AG04449 (cell line): ENCODE measurements at regions not wholly inside any gene's neighbourhood (a gene's known extent, or its start where the extent isn't known, plus 50 kb on each side); places are given as distances from the start of the nearest gene placed in this dataset.

Experiments used
- CTCF ChIA-PET: fragments of 350-600 bp; formaldehyde crosslinking; extraction: SDS; loops from one replicate; lab custom pipeline; 2021; ENCODE audit warnings: antibody characterized with exemption; lab: Yijun Ruan, JAX
- POLR2A ChIA-PET: fragments of 400-600, 350-600 bp; formaldehyde crosslinking; extraction: SDS; loops from one replicate; lab custom pipeline; 2020; ENCODE audit warnings: antibody characterized with exemption, inconsistent platforms; lab: Yijun Ruan, JAX
- DNase-seq: peaks from one replicate; pipeline ENCODE4 v3.0.0-alpha.2; 2010; ENCODE audit warnings: low read depth, low spot score
- H3K4me3 ChIP-seq: 2 replicates; pipeline ENCODE4 v1.5.1; 2011; ENCODE audit warnings: low read depth, mild to moderate bottlenecking, control low read depth, low read length
- TF ChIP-seq, protein P1 (sequence below): IDR thresholded peaks from one replicate; pipeline ENCODE4 v1.5.1; 2011; ENCODE audit warnings: mild to moderate bottlenecking, moderate library complexity, low read length, control low read depth, inconsistent platforms; ENCODE audit not compliant: insufficient read depth; ENCODE audit errors: missing control alignments

DNA sequence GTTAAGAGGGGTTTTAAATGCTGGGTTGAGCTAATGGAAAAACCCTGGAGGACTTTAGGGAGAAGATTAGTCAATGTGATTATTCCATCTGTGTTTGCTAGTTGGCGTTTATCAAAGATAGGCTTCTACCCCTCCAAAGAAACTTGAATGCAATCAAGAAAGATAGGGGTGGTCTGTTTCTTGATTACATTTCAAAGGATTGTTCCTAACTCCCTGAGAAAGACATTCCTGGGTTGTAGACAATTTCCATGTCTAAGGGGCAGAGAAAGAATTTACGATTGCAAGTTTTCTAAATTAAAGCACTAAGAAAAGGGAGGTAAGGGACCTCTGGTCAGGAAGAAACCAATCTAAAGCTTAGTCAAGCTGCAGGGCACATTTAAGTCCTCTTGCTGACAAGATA lies 2268.7 kb downstream of the LRRC4C start:
- ChIA-PET POLR2A (no interaction called here), CTCF (no interaction called here)
- no peak for DNase-seq
- TF ChIP-seq, protein P1, sequence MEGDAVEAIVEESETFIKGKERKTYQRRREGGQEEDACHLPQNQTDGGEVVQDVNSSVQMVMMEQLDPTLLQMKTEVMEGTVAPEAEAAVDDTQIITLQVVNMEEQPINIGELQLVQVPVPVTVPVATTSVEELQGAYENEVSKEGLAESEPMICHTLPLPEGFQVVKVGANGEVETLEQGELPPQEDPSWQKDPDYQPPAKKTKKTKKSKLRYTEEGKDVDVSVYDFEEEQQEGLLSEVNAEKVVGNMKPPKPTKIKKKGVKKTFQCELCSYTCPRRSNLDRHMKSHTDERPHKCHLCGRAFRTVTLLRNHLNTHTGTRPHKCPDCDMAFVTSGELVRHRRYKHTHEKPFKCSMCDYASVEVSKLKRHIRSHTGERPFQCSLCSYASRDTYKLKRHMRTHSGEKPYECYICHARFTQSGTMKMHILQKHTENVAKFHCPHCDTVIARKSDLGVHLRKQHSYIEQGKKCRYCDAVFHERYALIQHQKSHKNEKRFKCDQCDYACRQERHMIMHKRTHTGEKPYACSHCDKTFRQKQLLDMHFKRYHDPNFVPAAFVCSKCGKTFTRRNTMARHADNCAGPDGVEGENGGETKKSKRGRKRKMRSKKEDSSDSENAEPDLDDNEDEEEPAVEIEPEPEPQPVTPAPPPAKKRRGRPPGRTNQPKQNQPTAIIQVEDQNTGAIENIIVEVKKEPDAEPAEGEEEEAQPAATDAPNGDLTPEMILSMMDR = no peak
- no peak overlapping the region for H3K4me3 ChIP-seq

- TF ChIP-seq, protein P1 = no peak
- ChIA-PET POLR2A (no interaction called here), CTCF (no interaction called here)
- DNase-seq = no peak
- no peak overlapping the region for H3K4me3 ChIP-seq
Measured at GRCh38 chr11:39177678-39178077, 2281.8 kb downstream of the LRRC4C start.

DNA sequence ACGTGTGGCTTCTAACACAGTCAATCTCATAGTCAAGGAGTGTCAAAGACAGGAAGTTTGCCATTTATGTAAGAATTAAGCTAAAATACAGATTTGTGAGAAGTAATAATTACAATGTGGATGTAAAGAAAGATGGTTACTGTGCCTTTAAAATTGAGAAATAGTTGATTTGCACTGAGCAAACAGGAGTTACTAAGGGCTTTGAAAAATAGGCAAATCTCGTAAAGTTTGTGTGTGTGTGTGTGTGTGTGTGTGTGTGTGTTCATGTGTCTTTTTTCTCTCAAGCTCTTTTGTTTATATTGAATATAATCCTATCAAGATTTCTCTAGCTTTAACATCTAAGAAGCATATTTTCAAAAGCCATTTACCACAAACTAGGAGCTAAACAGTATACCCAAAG lies 2284.5 kb downstream of the LRRC4C start:
- CTCF ChIA-PET = no interaction called here
- DNase-seq = no peak
- TF ChIP-seq, protein P1 = no peak
- POLR2A ChIA-PET = no interaction called here
- H3K4me3 ChIP-seq = no peak overlapping the region

DNA sequence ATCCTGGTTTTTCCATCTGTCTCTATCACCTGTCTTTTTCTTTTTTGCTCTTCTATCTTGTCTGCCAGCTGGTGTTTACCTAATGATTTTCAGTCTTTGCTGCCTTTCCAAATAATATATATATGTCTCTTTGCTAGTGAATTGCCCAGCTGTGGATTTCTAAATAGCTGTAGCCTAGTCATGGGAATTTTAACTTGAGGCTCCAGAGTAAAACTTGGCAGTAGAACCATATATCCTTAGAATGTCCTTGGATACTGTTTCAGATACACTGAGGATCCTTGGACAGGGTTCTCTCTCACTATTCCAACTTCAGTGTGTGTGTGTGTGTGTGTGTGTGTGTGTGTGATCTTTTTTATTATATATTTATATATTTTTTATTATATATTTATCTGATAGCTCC lies 2285.3 kb downstream of the LRRC4C start:
- ChIA-PET POLR2A (no interaction called here), CTCF (no interaction called here)
- no peak overlapping the region for H3K4me3 ChIP-seq
- DNase-seq = no peak
- TF ChIP-seq, protein P1 = no peak

GRCh38 chr11:39165021-39165420 lies 2294.4 kb downstream of the LRRC4C start:
- DNase-seq = no peak
- ChIA-PET POLR2A (no interaction called here), CTCF (no interaction called here)
- no peak overlapping the region for H3K4me3 ChIP-seq
- TF ChIP-seq, protein P1 = no peak

DNA sequence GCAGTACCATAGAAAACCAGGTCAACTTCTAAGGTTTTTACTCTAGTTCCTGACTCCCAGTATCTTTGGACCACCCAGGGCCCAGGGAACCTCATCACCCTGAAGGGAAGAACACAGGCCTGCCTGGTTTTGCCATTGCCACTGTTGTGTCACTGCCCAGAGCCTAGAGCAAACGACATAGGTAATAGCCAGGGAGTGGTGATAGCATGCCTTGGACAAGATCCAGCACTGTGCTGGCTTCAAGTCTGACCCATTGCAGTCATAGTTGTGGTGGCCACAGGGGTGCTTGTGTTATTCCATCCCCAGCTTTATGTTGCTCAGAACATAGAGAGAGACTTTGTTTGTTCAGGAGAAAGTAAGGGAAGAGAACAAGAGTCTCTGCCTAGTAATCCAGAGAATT lies 2310.2 kb downstream of the LRRC4C start:
- CTCF ChIA-PET = no interaction called here
- no peak for DNase-seq
- no peak overlapping the region for H3K4me3 ChIP-seq
- TF ChIP-seq, protein P1 = no peak
- POLR2A ChIA-PET = no interaction called here
